Lower leg skin (tissue), 3 donors: ENCODE measurements at regions not wholly inside any gene's neighbourhood (a gene's known extent, or its start where the extent isn't known, plus 50 kb on each side); places are given as distances from the start of the nearest gene placed in this dataset.

ENCODE experiments used
- CTCF ChIP-seq, 3 donors: fragments of 450-650 bp; IDR thresholded peaks; one replicate each; pipeline ENCODE4 v1.5.1; 2016; ENCODE audit warnings: antibody characterized with exemption in 3 of 3, mild to moderate bottlenecking in 3 of 3, moderate library complexity in 2 of 3
- POLR2A ChIP-seq, 2 donors: fragments of 450-650 bp; IDR thresholded peaks; one replicate each; pipeline ENCODE4 v1.6.1; 2016 to 2017; ENCODE audit warnings: antibody characterized with exemption in 2 of 2, mild to moderate bottlenecking in 1 of 2, moderate library complexity in 1 of 2

- no peak for TF ChIP-seq POLR2A (IDR thresholded peaks at IDR 0.05)
- TF ChIP-seq CTCF (IDR thresholded peaks at IDR 0.05): no peak
Observed at GRCh38 chr18:57970356-57971095, 73.5 kb upstream of the NEDD4L start.
